B cell (primary cell): ENCODE measurements at regions not wholly inside any gene's neighbourhood (a gene's known extent, or its start where the extent isn't known, plus 50 kb on each side); places are given as distances from the start of the nearest gene placed in this dataset.

Experiments used
- EZH2 ChIP-seq: IDR thresholded peaks from 2 replicates; pipeline ENCODE4 v1.6.1; 2012; ENCODE audit warnings: borderline replicate concordance, low read depth, mild to moderate bottlenecking, moderate library complexity, low read length; ENCODE audit not compliant: insufficient read depth, poor library complexity, severe bottlenecking
- TF ChIP-seq, protein P1 (sequence below): fragments of 200-600 bp; IDR thresholded peaks from one replicate; pipeline ENCODE4 v1.8.0; 2022; ENCODE audit warnings: antibody characterized with exemption, mild to moderate bottlenecking

DNA sequence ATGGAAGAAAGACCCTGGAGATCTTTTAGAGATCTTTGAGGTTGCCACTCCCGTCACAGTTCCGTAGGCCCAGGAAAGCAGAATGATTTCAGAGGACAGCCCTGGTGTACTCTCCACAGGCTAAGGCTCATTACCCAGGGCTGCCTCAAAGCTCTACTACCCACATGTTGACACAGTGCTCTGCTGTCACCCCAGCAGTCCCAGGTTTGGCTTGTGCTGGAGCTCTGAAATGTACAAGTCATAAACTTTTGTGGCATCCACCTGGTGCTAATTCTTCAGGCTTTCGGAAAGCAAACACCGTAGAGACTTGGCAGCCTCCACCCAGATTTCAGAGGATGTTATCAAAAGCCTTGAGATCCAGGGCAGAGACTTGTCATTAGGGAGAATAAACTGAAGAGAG, 136.5 kb downstream of the MTRR start:
- TF ChIP-seq, protein P1, sequence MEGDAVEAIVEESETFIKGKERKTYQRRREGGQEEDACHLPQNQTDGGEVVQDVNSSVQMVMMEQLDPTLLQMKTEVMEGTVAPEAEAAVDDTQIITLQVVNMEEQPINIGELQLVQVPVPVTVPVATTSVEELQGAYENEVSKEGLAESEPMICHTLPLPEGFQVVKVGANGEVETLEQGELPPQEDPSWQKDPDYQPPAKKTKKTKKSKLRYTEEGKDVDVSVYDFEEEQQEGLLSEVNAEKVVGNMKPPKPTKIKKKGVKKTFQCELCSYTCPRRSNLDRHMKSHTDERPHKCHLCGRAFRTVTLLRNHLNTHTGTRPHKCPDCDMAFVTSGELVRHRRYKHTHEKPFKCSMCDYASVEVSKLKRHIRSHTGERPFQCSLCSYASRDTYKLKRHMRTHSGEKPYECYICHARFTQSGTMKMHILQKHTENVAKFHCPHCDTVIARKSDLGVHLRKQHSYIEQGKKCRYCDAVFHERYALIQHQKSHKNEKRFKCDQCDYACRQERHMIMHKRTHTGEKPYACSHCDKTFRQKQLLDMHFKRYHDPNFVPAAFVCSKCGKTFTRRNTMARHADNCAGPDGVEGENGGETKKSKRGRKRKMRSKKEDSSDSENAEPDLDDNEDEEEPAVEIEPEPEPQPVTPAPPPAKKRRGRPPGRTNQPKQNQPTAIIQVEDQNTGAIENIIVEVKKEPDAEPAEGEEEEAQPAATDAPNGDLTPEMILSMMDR, result no peak
- TF ChIP-seq EZH2, result no peak
